ENCODE measurements at regions not wholly inside any gene's neighbourhood (a gene's known extent, or its start where the extent isn't known, plus 50 kb on each side); places are given as distances from the start of the nearest gene placed in this dataset.

DNA sequence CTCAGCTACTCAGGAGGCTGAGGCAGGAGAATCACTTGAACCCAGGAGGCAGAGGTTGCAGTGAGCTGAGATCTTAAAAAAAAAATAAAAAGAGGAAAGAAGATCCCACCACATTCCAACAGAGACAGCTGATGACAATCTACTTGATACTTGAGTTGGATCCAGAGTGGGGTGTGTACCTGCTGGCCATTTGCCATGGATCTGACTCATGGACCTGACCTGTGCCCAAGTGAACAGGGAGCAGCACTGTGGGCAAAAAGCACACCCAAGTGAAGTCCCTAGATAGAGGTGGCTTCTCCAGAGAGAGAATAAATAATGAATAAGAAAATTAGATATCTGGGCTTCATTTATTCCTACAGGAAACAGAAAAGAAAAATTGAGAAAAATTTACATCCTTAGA, 81.2 kb upstream of the MIER3 start:
- TF ChIP-seq, protein P1, sequence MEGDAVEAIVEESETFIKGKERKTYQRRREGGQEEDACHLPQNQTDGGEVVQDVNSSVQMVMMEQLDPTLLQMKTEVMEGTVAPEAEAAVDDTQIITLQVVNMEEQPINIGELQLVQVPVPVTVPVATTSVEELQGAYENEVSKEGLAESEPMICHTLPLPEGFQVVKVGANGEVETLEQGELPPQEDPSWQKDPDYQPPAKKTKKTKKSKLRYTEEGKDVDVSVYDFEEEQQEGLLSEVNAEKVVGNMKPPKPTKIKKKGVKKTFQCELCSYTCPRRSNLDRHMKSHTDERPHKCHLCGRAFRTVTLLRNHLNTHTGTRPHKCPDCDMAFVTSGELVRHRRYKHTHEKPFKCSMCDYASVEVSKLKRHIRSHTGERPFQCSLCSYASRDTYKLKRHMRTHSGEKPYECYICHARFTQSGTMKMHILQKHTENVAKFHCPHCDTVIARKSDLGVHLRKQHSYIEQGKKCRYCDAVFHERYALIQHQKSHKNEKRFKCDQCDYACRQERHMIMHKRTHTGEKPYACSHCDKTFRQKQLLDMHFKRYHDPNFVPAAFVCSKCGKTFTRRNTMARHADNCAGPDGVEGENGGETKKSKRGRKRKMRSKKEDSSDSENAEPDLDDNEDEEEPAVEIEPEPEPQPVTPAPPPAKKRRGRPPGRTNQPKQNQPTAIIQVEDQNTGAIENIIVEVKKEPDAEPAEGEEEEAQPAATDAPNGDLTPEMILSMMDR (IDR thresholded peaks at IDR 0.05) = no peak
- peak in 2 of 4 donors; percentile 56 for ATAC-seq
- Histone ChIP-seq H3K9me3 (no peaks in the 10 kb centered on the region), H3K4me3 (no peak overlapping the region), H3K27me3 (no peaks in the 10 kb centered on the region), H3K27ac (no peak overlapping the region), H3K36me3 (no peaks in the 10 kb centered on the region), H3K4me1 (no peaks in the 10 kb centered on the region)
- DNase-seq = peak in 2 of 6 donors; percentile 25 to 36
- no peak for FAIRE-seq
- intact Hi-C loops (cut with DNase I) = no loop called here

DNA sequence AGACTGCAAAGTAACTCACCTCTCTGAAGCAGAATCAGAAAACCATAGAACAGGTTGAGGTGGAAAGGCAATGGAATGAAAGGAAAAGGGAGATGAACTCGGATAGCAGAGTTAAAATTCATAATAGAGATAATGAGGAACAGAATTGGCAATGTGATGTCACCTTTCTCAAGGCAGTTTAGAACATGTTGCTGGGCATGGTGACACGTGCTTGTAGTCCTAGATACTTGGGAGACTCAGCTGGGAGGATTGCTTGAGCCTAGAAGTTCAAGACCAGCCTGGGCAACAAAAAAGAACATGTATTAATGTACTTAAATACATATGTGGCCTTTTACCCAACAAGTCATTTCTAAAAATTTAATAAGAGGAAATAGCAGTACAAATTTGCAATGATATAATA, 81.6 kb upstream of the MIER3 start:
- H3K27me3 ChIP-seq = no peaks in the 10 kb centered on the region
- FAIRE-seq (no peak), DNase-seq (no peak), ATAC-seq (no peak)
- H3K9me3 ChIP-seq = no peaks in the 10 kb centered on the region
- H3K4me3 ChIP-seq = no peak overlapping the region
- H3K4me1 ChIP-seq = no peaks in the 10 kb centered on the region
- intact Hi-C loops (cut with DNase I) = no loop called here
- no peak overlapping the region for H3K27ac ChIP-seq
- WGBS, 2 donors = 70 to 73% methylated on average over 2 of the region's 2 CpGs
- TF ChIP-seq, protein P1 (IDR thresholded peaks at IDR 0.05) = no peak
- H3K36me3 ChIP-seq = no peaks in the 10 kb centered on the region

DNA sequence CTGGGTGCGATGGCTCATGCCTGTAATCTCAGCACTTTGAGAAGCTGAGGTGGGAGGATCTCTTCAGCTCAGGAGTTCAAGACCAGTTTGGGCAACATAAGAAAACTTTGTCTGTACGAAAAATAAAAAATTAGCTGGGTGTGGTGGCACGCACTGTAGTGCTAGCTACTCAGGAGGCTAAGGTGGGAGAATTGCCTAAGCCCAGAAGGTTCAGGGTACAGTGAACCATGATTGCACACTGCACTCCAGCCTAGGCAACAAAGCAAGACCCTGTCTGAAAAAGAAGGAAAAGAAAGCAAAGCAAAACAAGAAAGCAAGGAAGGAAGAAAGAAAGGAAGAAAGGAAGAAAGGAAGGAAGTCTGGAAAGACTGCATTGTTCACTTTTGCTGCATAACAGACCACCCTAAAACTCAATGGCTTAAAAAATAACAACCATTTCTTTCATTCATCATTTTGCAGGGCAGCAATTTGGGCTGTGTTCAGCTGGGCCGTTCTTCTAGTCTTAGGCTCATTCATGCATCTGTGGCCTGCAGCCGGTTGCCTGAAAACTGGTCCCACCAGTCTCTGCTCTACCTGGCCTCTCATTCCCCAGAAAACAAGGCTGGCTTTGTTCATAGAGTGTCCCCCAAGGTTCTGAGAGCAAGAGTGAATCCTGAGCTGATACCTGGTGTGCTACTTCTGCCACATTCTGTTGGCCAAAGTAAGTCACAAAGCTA, 82.4 kb upstream of the MIER3 start:
- TF ChIP-seq, protein P1 (IDR thresholded peaks at IDR 0.05) = no peak
- no peak for FAIRE-seq
- no peak for ATAC-seq
- H3K36me3 ChIP-seq = no peaks in the 10 kb centered on the region
- no peak for DNase-seq
- no peak overlapping the region for H3K4me3 ChIP-seq
- H3K9me3 ChIP-seq = no peaks in the 10 kb centered on the region
- H3K27me3 ChIP-seq = no peaks in the 10 kb centered on the region
- intact Hi-C loops (cut with DNase I) = no loop called here
- no peaks in the 10 kb centered on the region for H3K4me1 ChIP-seq
- 73 to 75% methylated on average over 5 of the region's 5 CpGs for WGBS, 2 donors
- no peak overlapping the region for H3K27ac ChIP-seq

DNA sequence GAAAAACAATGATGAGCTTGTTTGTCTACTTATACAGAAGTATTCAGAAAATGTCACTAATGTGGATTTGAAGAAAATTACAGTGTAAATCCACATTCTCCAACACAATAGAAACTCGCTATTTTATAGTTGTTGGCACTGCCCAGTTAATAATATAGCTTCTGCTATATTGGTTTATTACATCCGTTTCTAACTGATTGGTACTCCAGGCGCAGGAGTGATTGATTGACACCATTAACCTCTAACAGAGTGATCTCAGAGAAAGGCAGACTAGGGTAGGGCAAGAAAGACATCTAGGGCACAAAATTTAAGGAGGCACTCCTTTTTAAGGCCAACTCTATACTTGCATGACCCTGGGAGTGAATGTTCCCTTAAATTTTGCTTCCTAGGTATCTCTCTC, 84.0 kb upstream of the MIER3 start:
- TF ChIP-seq, protein P1 (IDR thresholded peaks at IDR 0.05) = no peak
- Histone ChIP-seq H3K4me1 (no peaks in the 10 kb centered on the region), H3K27ac (no peak overlapping the region), H3K36me3 (no peaks in the 10 kb centered on the region), H3K4me3 (no peak overlapping the region), H3K9me3 (no peaks in the 10 kb centered on the region), H3K27me3 (no peaks in the 10 kb centered on the region)
- ATAC-seq = no peak
- intact Hi-C loops (cut with DNase I) = no loop called here
- DNase-seq = no peak
- 67 to 71% methylated on average over 3 of the region's 3 CpGs for WGBS, 2 donors
- FAIRE-seq = no peak

DNA sequence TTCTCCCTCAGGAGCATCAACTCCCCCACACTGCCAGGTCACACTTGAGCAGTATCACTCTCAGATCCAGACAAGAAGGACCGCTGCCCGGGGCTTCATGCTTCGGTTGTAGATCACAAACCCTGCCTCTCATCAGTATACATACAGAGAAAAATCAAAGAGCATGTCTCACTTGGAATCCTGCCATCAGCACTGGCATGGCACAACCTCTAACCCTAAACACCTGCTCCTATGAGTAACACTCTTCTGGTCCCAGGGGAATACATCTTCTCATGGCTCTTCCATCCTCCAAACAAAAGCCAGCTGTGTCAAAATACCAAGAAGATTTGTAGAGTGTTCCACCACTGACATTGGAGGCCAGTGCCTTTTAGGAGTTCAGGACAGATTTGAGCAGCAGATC, 84.8 kb upstream of the MIER3 start:
- 87 to 90% methylated on average over 3 of the region's 3 CpGs for WGBS, 2 donors
- no peak for FAIRE-seq

More for the DNA sequence above, 84.8 kb upstream of the MIER3 start:
- no peaks in the 10 kb centered on the region for H3K9me3 ChIP-seq
- H3K36me3 ChIP-seq = no peaks in the 10 kb centered on the region
- no peak overlapping the region for H3K4me3 ChIP-seq
- no peak overlapping the region for H3K27ac ChIP-seq
- H3K4me1 ChIP-seq = no peaks in the 10 kb centered on the region
- TF ChIP-seq, protein P1 (IDR thresholded peaks at IDR 0.05) = no peak
- ATAC-seq (no peak), DNase-seq (no peak)
- intact Hi-C loops (cut with DNase I) = no loop called here
- no peaks in the 10 kb centered on the region for H3K27me3 ChIP-seq
